Activated CD4-positive, alpha-beta T cell treated with anti-CD3 and anti-CD28 coated beads, Interleukin-10, Interleukin-2, amounts not matched to agents 100 ng/mL and 50 ng/mL, durations not matched to agents 16 hours and 8 hours (primary cell): ENCODE measurements at regions not wholly inside any gene's neighbourhood (a gene's known extent, or its start where the extent isn't known, plus 50 kb on each side); places are given as distances from the start of the nearest gene placed in this dataset.
A peak's percentile ranks its signal among the peaks of the same experiment; 100 is the strongest.
"Not testable (repeated sequence)": the region's sequence is repeated elsewhere in the genome, so short reads cannot be mapped to it uniquely, and the experiment has no call there.

Experiments
- DNase-seq: peaks from one replicate; pipeline ENCODE4 v3.0.0-alpha.2; 2020

- no peak for DNase-seq
These were observed 160.4 kb upstream of the KCNH8 start for GRCh38 chr3:18987862-18988447.

GRCh38 chr3:18987070-18987469 lies 161.2 kb upstream of the KCNH8 start:
- DNase-seq: no peak

GRCh38 chr3:18982920-18983319 lies 165.4 kb upstream of the KCNH8 start:
- no peak for DNase-seq

- DNase-seq: not testable (repeated sequence)
These were observed 172.2 kb upstream of the KCNH8 start for GRCh38 chr3:18976102-18976501.

GRCh38 chr3:18968120-18968519 lies 180.2 kb upstream of the KCNH8 start:
- DNase-seq: no peak

GRCh38 chr3:18965781-18966180 lies 182.5 kb upstream of the KCNH8 start:
- no peak for DNase-seq

- DNase-seq: no peak
These were observed 183.7 kb upstream of the KCNH8 start for GRCh38 chr3:18964640-18965039.

- no peak for DNase-seq
These were observed 197.0 kb upstream of the KCNH8 start for GRCh38 chr3:18951333-18951732.

- no peak for DNase-seq
These were observed 201.8 kb upstream of the KCNH8 start for GRCh38 chr3:18946524-18946923.

- peak; percentile 25 for DNase-seq
These were observed 210.7 kb upstream of the KCNH8 start for GRCh38 chr3:18937574-18937973.

- no peak for DNase-seq
These were observed 229.2 kb upstream of the KCNH8 start for GRCh38 chr3:18919158-18919557.

GRCh38 chr3:18917923-18918322 lies 230.4 kb upstream of the KCNH8 start:
- no peak for DNase-seq

- no peak for DNase-seq
These were observed 246.1 kb upstream of the KCNH8 start for GRCh38 chr3:18902081-18902793.

GRCh38 chr3:18901571-18901970 lies 246.7 kb upstream of the KCNH8 start:
- DNase-seq: no peak

- no peak for DNase-seq
These were observed 247.3 kb upstream of the KCNH8 start for GRCh38 chr3:18900994-18901393.

GRCh38 chr3:18898911-18899310 lies 249.4 kb upstream of the KCNH8 start:
- DNase-seq: no peak

- DNase-seq: no peak
These were observed 255.6 kb upstream of the KCNH8 start for GRCh38 chr3:18892756-18893155.

GRCh38 chr3:18892047-18892446 lies 256.3 kb upstream of the KCNH8 start:
- no peak for DNase-seq

- DNase-seq: peak; percentile 46
These were observed 256.7 kb upstream of the KCNH8 start for GRCh38 chr3:18891641-18892040.

- no peak for DNase-seq
These were observed 257.9 kb upstream of the KCNH8 start for GRCh38 chr3:18890449-18890848.

- no peak for DNase-seq
These were observed 259.5 kb upstream of the KCNH8 start for GRCh38 chr3:18888819-18889218.

- no peak for DNase-seq
These were observed 259.9 kb upstream of the KCNH8 start for GRCh38 chr3:18888370-18888769.

- DNase-seq: no peak
These were observed 262.0 kb upstream of the KCNH8 start for GRCh38 chr3:18886331-18886730.

GRCh38 chr3:18885612-18886011 lies 262.7 kb upstream of the KCNH8 start:
- no peak for DNase-seq

GRCh38 chr3:18883571-18883970 lies 264.7 kb upstream of the KCNH8 start:
- no peak for DNase-seq
